ENCODE measurements at regions not wholly inside any gene's neighbourhood (a gene's known extent, or its start where the extent isn't known, plus 50 kb on each side); places are given as distances from the start of the nearest gene placed in this dataset.
"Not testable (repeated sequence)": the region's sequence is repeated elsewhere in the genome, so short reads cannot be mapped to it uniquely, and the experiment has no call there.

- TF ChIP-seq YY1 (IDR thresholded peaks at IDR 0.05; ENCODE audit: insufficient read depth, insufficient read length); ZNF274 (IDR thresholded peaks at IDR 0.05; ENCODE audit: low read depth, low read length): not testable (repeated sequence)
Measured at GRCh38 chr1:146413911-146414310, 185.1 kb upstream of the NOTCH2NLA start.
